Kidney (tissue), 13 donors: ENCODE measurements at regions not wholly inside any gene's neighbourhood (a gene's known extent, or its start where the extent isn't known, plus 50 kb on each side); places are given as distances from the start of the nearest gene placed in this dataset.

ENCODE experiments used
- DNase-seq, 5 donors: peaks; one replicate each; pipeline ENCODE4 v3.0.0-alpha.2; 2013 to 2020
- FAIRE-seq: peaks from 2 replicates; lab custom pipeline; 2012; peaks lifted over from hg19 to GRCh38; lab: Jason Lieb, UNC
- H3K27ac ChIP-seq, 2 donors: one replicate each; pipeline ENCODE4 v1.7.0; 2013; ENCODE audit warnings: low read depth in 2 of 2, low read length in 2 of 2, inconsistent platforms in 1 of 2
- H3K27me3 ChIP-seq: one replicate; pipeline ENCODE4 v1.7.1; 2013; ENCODE audit warnings: low read length, inconsistent platforms; ENCODE audit not compliant: control insufficient read depth, insufficient read depth
- H3K36me3 ChIP-seq, 3 donors: one replicate each; pipeline versions ENCODE4 v1.7.0 to v1.7.1; 2013; ENCODE audit warnings: low read length in 3 of 3, control low read depth in 1 of 3, inconsistent platforms in 1 of 3; ENCODE audit not compliant: insufficient read depth in 3 of 3, control insufficient read depth in 2 of 3
- H3K4me1 ChIP-seq, 3 donors: one replicate each; pipeline versions ENCODE4 v1.7.0 to v1.7.1; 2013; ENCODE audit warnings: low read length in 3 of 3, inconsistent platforms in 1 of 3, low read depth in 1 of 3; ENCODE audit not compliant: control insufficient read depth in 2 of 3, insufficient read depth in 2 of 3
- H3K4me3 ChIP-seq, 3 donors: one replicate each; pipeline versions ENCODE4 v1.7.0 to v1.8.1; 2013; ENCODE audit warnings: low read length in 3 of 3, control low read depth in 1 of 3, inconsistent platforms in 1 of 3
- H3K9ac ChIP-seq, 3 donors: one replicate each; pipeline versions ENCODE4 v1.7.0 to v1.7.1; 2013; ENCODE audit warnings: low read length in 3 of 3, control low read depth in 1 of 3, inconsistent platforms in 1 of 3
- H3K9me3 ChIP-seq, 3 donors: one replicate each; pipeline versions ENCODE4 v1.7.0 to v1.7.1; 2013; ENCODE audit warnings: low read length in 3 of 3, control low read depth in 1 of 3, inconsistent platforms in 1 of 3; ENCODE audit not compliant: control insufficient read depth in 2 of 3, insufficient read depth in 1 of 3
- CTCF ChIP-seq: IDR thresholded peaks from 3 replicates; pipeline ENCODE4 v1.5.1; 2012; ENCODE audit warnings: mild to moderate bottlenecking, moderate library complexity, borderline replicate concordance; ENCODE audit not compliant: insufficient read depth; ENCODE audit errors: extremely low read depth
- intact Hi-C: fragments of 100-400 bp; cut with DNase I; formaldehyde crosslinking; loops from one replicate; pipeline ENCODE4 v1.11.1; 2022
- donor health status: control.
- donor health status: control.
- donor health status: control.
- donor health status: control.
- donor health status: control.
- donor health status: DM: yes; HTN: yes; CAD: no.
- donor health status: Normal renal cell carcinoma (clear cell type).

- FAIRE-seq (no peak), DNase-seq (no peak)
- no peak overlapping the region for H3K9ac ChIP-seq
- intact Hi-C loops, result no loop called here
- H3K4me1 ChIP-seq, result no peaks in the 10 kb centered on the region
- no peak for TF ChIP-seq CTCF
- H3K27ac ChIP-seq, result no peak overlapping the region
- no peaks in the 10 kb centered on the region for H3K27me3 ChIP-seq
- H3K36me3 ChIP-seq, result no peaks in the 10 kb centered on the region
- no peaks in the 10 kb centered on the region for H3K9me3 ChIP-seq
- no peak overlapping the region for H3K4me3 ChIP-seq
Measured at GRCh38 chr3:188972310-188972709, 199.5 kb upstream of the TPRG1 start.

DNA sequence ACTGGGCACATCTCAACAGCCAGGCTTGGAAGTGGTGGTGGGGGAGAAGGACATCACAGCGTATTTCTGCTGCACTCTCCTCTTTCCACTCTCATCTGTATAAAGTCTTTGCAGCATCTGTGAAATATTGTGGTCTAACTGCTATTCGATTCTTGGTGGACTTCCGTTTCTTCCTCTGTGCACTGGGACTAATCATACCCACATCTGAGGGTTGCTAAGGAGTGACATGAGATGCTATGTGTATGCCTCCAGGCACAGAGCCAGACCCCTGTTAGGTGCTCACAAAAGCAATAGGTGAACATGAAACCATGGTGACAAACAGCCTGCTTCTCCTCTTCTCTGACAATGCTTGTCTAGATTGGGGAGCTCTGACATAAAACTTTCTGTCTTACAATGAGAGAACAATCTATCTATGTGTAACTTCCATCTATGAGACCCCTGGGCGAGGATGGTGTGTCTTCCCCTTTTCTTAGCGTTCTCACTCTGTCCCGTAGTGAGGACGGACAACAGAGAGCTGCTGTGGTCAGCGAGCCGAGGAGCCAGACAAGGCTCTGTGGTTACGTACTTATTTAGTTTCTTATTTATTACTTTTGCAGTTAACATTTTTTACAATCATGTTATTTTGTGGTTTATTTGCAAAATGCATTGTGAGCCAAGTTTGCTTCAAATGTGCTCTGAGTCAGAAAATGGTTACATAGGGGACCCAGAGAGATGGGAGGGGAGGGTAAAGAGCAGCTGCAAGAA, 196.7 kb upstream of the TPRG1 start:
- intact Hi-C loops, result no loop called here
- Histone ChIP-seq H3K9me3 (no peaks in the 10 kb centered on the region), H3K4me3 (no peak overlapping the region), H3K36me3 (no peaks in the 10 kb centered on the region), H3K27ac (no peak overlapping the region), H3K27me3 (no peaks in the 10 kb centered on the region), H3K9ac (no peak overlapping the region), H3K4me1 (no peaks in the 10 kb centered on the region)
- no peak for FAIRE-seq
- TF ChIP-seq CTCF, result no peak
- no peak for DNase-seq

DNA sequence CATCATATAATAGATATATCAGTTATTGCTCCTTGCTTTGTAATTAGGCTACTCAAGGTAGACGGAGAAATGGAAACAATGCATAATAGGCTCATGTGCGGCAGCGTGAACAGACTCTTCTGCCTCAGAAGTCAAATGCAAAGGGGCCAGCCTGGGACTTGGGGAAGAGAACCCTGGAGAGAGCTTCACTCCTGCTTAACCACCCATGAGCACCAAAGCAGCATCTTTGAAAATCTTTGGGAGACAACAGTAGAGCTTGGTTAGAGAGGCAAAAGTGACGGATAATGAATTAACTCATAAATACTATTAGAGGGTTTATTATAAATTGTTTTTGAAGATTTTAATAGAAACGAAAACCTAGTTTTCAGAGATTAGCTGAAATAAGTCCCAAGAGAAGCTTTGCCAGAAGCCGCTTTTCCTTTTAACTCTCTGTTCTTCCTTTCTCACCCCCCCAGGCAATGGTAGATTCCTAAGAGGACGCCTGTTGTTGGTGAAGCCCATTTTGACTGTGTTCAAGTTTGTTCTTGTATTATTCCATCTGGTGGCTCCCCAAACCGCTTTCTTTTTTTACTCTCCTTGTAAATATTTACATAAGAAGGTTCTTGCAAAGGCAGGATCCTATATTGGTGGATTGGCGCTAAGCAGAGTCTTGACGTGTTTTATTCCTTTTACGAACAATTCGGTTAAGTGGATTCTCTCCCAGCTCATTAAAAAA, 196.0 kb upstream of the TPRG1 start:
- TF ChIP-seq CTCF, result no peak
- H3K27ac ChIP-seq, result no peak overlapping the region
- H3K4me1 ChIP-seq, result no peaks in the 10 kb centered on the region
- H3K36me3 ChIP-seq, result no peaks in the 10 kb centered on the region
- no peak overlapping the region for H3K4me3 ChIP-seq
- DNase-seq (no peak), FAIRE-seq (no peak)
- no peaks in the 10 kb centered on the region for H3K9me3 ChIP-seq
- H3K27me3 ChIP-seq, result no peaks in the 10 kb centered on the region
- intact Hi-C loops, result no loop called here
- H3K9ac ChIP-seq, result no peak overlapping the region
